ENCODE measurements at regions not wholly inside any gene's neighbourhood (a gene's known extent, or its start where the extent isn't known, plus 50 kb on each side); places are given as distances from the start of the nearest gene placed in this dataset.

DNA sequence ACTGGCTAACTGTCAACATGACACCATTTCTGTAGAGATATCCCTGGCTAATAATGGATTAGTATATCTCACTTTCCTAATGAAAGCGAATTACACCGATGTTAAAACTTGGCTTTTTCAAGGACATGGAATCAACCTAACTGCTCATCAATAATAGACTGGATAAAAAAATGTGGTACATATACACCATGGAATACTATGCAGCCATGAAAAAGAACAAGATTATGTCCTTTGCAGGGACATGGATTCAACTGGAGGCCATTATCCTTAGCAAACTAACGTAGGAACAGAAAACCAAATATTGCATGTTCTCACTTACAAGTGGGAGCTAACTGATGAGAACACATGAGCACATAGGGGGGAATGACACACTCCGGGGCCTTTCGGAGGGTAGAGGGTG lies 62.6 kb downstream of the ZIC1 start:
- ChIA-PET POLR2A (no interaction called here), CTCF (no interaction called here)
- no peak for DNase-seq (ENCODE audit: extremely low spot score)
- TF ChIP-seq ARNT (IDR thresholded peaks at IDR 0.05) (no peak), CTBP1 (IDR thresholded peaks at IDR 0.05; ENCODE audit: borderline replicate concordance) (no peak), FOXA1 (IDR thresholded peaks at IDR 0.05) (no peak), NFRKB (IDR thresholded peaks at IDR 0.05) (no peak), L3MBTL2 (conservative IDR thresholded peaks at IDR 0.05) (no peak), SUZ12 (IDR thresholded peaks at IDR 0.05) (no peak), SP1 (IDR thresholded peaks at IDR 0.05) (no peak), HDGF (IDR thresholded peaks at IDR 0.05; ENCODE audit: borderline replicate concordance) (no peak), PKNOX1 (IDR thresholded peaks at IDR 0.05) (no peak), FOXK2 (IDR thresholded peaks at IDR 0.05) (no peak), ELF4 (IDR thresholded peaks at IDR 0.05) (no peak), FOXM1 (IDR thresholded peaks at IDR 0.05; ENCODE audit: borderline replicate concordance) (no peak), TARDBP (IDR thresholded peaks at IDR 0.05) (no peak), BHLHE40 (IDR thresholded peaks at IDR 0.05; ENCODE audit: borderline replicate concordance) (no peak)

DNA sequence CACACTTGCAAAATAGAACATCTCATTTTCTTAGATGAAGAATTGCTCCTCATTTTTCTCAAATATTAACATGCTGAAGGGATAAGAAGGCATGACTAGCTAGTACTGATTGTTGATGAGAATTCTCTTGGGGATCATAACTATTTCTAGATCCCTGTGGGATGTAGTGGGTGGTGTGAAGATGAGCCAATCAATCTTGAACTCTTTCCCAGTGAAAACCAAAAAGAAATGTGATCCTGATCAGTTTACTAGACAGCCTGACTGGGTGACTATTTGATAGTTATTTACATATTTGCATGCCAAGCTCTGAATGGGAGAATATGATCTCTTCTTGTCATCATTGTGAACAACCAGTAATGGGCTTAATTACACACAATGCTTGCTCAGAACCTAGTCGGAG lies 63.7 kb downstream of the ZIC1 start:
- DNase-seq (ENCODE audit: extremely low spot score) = no peak
- CTCF ChIA-PET = no interaction called here
- no peak for TF ChIP-seq BHLHE40 (IDR thresholded peaks at IDR 0.05; ENCODE audit: borderline replicate concordance)
- TF ChIP-seq LEF1 (IDR thresholded peaks at IDR 0.05; ENCODE audit: borderline replicate concordance) = no peak
- TF ChIP-seq FOXM1 (IDR thresholded peaks at IDR 0.05; ENCODE audit: borderline replicate concordance) = no peak
- TF ChIP-seq ZNF384 (IDR thresholded peaks at IDR 0.05) = no peak
- TF ChIP-seq CTBP1 (IDR thresholded peaks at IDR 0.05; ENCODE audit: borderline replicate concordance) = no peak
- TF ChIP-seq TARDBP (IDR thresholded peaks at IDR 0.05) = no peak
- no peak for TF ChIP-seq ELF4 (IDR thresholded peaks at IDR 0.05)
- POLR2A ChIA-PET = no interaction called here

DNA sequence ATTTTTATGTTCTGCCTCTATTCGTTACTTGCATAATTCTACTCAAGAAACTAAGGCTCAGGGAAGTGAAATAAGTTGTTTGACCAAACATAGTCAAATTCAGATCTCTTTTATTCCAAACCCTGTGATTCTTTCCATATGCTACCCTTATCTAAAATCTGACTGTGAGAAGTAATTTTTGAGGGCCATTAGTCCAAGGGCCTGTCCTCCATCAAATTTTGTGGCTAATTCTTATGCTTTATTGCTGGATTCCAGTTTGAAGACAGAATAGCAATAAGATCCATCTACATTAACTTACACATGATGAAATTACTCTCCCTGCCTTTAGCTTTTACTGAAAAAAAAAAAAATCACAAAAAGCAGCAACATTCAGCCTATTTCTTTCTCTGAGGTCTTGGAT lies 74.0 kb downstream of the ZIC1 start:
- no peak for TF ChIP-seq FOXM1 (IDR thresholded peaks at IDR 0.05; ENCODE audit: borderline replicate concordance)
- ChIA-PET CTCF (no interaction called here), POLR2A (no interaction called here)
- DNase-seq (ENCODE audit: extremely low spot score) = no peak

DNA sequence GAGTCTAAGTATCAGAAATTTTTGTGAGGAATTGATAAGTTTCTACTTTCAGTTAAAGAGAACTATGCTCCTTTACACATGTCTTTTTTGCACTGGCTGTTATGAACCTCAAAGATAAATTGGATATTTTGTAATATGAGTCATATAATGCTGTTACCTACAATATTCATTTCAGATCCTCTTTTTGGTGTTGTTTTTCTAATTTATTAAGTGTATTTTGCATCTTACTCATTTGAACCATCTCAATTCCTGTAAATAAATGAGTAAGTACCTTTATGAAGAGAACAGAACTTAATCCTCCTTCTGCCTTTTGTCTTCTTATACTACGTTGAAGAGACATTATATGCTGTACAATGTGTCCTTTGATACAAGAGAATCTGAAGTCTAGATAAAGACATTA lies 74.4 kb downstream of the ZIC1 start:
- no peak for DNase-seq (ENCODE audit: extremely low spot score)
- CTCF ChIA-PET = no interaction called here
- TF ChIP-seq ARNT (IDR thresholded peaks at IDR 0.05) = no peak
- POLR2A ChIA-PET = no interaction called here

DNA sequence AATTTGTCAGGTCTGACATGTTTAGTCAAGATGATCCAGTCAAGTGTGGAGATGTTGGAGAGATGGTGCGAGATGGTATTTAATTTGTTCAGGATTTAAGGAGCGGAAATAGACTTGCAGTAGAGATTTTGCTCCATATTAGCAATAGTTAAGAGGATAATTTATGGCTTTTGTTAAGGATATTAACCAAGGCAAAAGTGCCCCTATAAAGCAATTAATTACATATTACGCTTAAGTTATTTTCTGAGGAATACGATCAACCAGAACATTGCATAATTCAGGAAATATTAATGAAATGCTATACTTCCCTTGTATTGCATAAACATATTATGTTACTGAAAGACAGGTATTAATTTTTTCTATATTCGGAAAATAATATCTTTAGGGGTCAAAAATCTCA lies 83.9 kb downstream of the ZIC1 start:
- ChIA-PET CTCF (no interaction called here), POLR2A (no interaction called here)
- TF ChIP-seq CTBP1 (IDR thresholded peaks at IDR 0.05; ENCODE audit: borderline replicate concordance) = no peak
- no peak for TF ChIP-seq L3MBTL2 (conservative IDR thresholded peaks at IDR 0.05)
- TF ChIP-seq PKNOX1 (IDR thresholded peaks at IDR 0.05) = no peak
- no peak for TF ChIP-seq LEF1 (IDR thresholded peaks at IDR 0.05; ENCODE audit: borderline replicate concordance)
- no peak for TF ChIP-seq ARNT (IDR thresholded peaks at IDR 0.05)
- no peak for TF ChIP-seq BHLHE40 (IDR thresholded peaks at IDR 0.05; ENCODE audit: borderline replicate concordance)
- no peak for TF ChIP-seq SP1 (IDR thresholded peaks at IDR 0.05)
- TF ChIP-seq TARDBP (IDR thresholded peaks at IDR 0.05) = no peak
- TF ChIP-seq FOXM1 (IDR thresholded peaks at IDR 0.05; ENCODE audit: borderline replicate concordance) = no peak
- TF ChIP-seq ELF4 (IDR thresholded peaks at IDR 0.05) = no peak
- TF ChIP-seq HDGF (IDR thresholded peaks at IDR 0.05; ENCODE audit: borderline replicate concordance) = no peak
- no peak for TF ChIP-seq FOXA1 (IDR thresholded peaks at IDR 0.05)
- no peak for TF ChIP-seq ZNF384 (IDR thresholded peaks at IDR 0.05)
- no peak for DNase-seq (ENCODE audit: extremely low spot score)

DNA sequence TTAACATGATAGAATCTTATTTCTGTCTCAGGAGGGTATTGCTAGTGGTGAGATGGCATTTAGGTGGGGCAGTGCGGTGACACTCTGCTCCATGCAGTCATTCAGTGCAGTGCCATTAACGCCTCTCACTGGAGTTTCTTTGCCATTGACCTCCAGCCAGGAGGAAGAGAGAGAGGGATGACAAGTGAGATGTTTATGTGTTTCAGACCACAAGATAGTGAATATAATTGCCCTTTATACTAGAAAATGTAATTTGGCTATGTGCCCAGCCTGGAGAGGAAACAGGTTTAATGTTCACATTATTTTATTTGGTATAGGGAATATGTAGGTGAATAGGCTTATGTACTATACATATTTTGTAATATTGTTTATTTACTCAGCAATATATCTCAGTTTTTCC lies 84.5 kb downstream of the ZIC1 start:
- no peak for DNase-seq (ENCODE audit: extremely low spot score)

More for the DNA sequence above, 84.5 kb downstream of the ZIC1 start:
- ChIA-PET CTCF (no interaction called here), POLR2A (no interaction called here)
- TF ChIP-seq CTBP1 (IDR thresholded peaks at IDR 0.05; ENCODE audit: borderline replicate concordance) = no peak
- TF ChIP-seq LEF1 (IDR thresholded peaks at IDR 0.05; ENCODE audit: borderline replicate concordance) = no peak
- no peak for TF ChIP-seq L3MBTL2 (conservative IDR thresholded peaks at IDR 0.05)
- TF ChIP-seq ZNF384 (IDR thresholded peaks at IDR 0.05) = no peak
- no peak for TF ChIP-seq ARNT (IDR thresholded peaks at IDR 0.05)
- TF ChIP-seq NFRKB (IDR thresholded peaks at IDR 0.05) = no peak
- no peak for TF ChIP-seq TARDBP (IDR thresholded peaks at IDR 0.05)
- TF ChIP-seq HDGF (IDR thresholded peaks at IDR 0.05; ENCODE audit: borderline replicate concordance) = no peak
- no peak for TF ChIP-seq PKNOX1 (IDR thresholded peaks at IDR 0.05)
- TF ChIP-seq BHLHE40 (IDR thresholded peaks at IDR 0.05; ENCODE audit: borderline replicate concordance) = no peak
- no peak for TF ChIP-seq FOXK2 (IDR thresholded peaks at IDR 0.05)
- no peak for TF ChIP-seq SP1 (IDR thresholded peaks at IDR 0.05)
- no peak for TF ChIP-seq FOXM1 (IDR thresholded peaks at IDR 0.05; ENCODE audit: borderline replicate concordance)
- TF ChIP-seq SUZ12 (IDR thresholded peaks at IDR 0.05) = no peak
- no peak for TF ChIP-seq FOXA1 (IDR thresholded peaks at IDR 0.05)
- TF ChIP-seq ELF4 (IDR thresholded peaks at IDR 0.05) = no peak

Measured in HEK293T (cell line).